SKM-1 treated with dmso at 0.1 percent for 144 hours (cell line): ENCODE measurements at regions not wholly inside any gene's neighbourhood (a gene's known extent, or its start where the extent isn't known, plus 50 kb on each side); places are given as distances from the start of the nearest gene placed in this dataset.

Source experiments
- DNase-seq: peaks from one replicate; lab custom pipeline; 2025; ENCODE audit not compliant: unreplicated experiment; lab: John Stamatoyannopoulos, UW

DNA sequence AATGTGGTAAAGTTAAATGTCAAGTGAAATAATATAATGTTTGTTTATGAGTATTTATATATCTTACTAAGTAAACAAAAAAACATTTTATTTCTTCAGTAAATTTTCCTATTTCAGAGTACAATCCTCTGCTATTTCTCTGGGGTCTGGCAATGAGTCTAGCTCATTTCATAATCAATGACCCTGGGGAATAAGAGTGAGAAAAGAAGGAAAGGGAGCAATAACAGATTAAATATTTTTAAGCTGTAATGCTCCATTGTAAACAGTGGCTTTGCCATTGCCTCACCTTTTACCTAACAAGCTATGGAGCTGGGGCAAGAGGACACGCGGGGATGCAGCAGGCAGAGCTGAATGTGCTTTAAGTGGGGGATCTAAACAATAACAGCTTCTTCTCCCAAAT is 1071.9 kb downstream of the FLRT2 start:
- DNase-seq: no peak

DNA sequence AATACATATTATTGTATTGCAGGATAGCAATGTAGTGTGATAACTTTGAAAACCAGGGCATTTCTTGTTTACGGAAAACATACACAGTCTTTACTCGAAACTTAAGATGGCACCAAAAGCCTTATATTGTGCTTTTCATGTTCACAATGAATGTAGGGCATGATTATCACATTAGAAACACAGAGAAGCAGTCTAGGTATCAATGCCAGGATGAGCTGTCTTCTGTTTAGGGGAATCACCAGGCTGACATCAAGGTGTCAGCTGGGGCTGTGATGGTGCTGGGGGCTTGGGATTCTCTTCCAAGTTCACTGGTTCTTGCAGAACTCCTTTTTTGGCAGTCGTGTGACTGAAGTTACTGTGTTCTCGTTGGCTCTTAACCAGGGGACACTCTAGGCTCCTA is 1067.3 kb downstream of the FLRT2 start:
- DNase-seq: no peak

DNA sequence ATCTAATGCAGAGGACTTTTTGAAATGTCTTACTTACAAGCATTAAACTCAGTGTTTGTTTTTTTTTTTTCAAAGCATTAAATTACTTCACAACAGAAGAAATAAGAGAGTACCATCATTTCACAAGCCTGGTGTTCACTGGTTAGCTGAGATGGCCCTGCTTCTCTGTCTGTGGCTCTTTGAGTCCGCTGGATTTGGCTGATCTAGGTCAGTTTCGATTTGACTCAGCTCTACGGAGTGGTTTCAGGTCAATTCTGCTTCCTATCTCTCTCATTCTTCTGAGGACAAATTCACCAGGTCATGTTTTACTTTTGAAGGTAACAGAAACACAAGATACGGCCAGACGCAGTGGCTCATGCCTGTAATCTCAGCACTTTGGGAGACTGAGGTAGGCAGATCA is 1066.1 kb downstream of the FLRT2 start:
- no peak for DNase-seq

DNA sequence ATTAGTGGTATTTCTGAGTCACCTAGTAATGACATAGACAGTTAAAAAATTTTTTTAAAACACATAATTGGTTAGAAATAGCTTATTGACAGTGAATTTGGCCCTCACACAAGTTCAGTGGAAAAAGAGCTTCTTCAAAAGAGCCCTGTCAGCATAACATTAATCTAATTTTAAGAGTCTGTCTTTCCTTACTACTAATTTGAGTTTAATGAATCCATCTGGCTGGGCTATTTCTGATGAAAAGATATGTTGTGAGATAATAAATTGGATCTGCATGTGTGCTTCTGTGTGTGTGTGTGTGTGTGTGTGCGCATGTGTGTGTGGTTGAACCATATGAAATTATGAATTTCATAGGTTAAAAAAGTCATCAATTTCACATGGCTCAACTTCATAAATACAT is 1045.2 kb downstream of the FLRT2 start:
- DNase-seq: no peak

DNA sequence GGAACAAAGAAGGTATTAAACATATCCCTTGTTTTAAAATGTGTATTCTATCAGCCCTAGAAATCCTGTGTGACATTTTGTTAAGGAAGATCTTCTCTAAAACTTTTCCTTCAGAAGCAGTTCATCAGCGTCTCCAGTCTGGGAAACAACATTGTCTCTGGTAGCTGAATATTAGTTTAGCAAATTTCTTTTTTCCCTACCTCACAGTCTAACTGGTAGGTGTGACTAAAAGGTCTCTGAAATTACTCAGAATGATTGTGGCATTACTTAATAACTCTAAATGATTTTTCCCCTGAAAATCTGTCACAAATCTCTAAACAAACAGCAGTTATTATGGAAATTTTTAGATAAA is 1044.8 kb downstream of the FLRT2 start:
- DNase-seq: no peak

DNA sequence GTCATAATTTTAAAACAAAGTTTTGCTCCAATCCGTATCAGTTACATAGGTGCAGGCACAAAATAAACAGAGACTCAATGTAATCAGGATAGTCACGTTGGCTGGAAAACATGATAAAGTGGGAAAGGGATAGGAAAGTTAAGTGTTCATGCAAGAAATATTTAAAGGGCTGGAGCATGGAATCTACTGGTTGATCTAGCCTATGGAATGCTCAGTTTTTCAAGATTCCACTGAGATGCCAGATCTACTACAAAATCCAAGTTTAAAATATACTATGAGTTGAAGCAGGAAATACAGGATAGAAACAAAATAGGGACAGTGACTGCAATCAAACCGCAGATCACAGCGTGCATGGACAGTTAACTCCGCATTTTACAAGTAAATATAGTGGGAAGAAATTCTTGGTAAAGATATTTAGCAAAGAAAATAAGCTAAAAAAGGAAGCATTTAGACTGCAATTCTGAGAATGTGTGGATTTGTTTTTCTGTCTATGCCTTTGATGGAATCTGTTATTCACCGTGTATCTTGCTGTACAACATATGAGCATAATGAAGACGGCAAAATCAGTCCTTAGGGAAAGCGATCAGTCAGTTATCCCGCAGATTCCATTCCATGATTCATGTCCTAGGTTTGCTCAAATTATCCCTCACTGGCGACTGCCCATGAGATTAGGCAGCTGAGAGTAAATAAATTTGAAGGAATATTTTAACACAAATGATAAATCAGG is 1044.3 kb downstream of the FLRT2 start:
- DNase-seq: no peak

DNA sequence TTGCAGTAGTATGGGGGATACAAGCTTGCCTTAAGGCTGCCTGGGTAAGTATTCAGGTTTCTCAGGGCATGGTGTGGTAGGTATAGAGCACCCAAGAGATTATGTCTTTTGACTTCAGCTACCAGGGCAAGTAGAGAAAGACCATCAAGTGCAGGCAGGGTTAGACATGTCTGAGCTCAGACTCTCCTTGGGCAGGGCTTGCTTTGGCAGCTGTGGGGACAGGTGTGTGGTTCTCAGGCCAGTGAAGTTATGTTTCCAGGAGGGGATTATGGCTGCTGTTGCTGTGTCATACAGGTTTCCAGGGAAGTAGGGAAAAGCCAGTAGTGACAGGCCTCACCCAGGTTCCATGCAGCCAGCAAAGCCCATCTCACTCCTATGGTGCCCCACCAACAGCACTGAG is 1040.4 kb downstream of the FLRT2 start:
- no peak for DNase-seq

DNA sequence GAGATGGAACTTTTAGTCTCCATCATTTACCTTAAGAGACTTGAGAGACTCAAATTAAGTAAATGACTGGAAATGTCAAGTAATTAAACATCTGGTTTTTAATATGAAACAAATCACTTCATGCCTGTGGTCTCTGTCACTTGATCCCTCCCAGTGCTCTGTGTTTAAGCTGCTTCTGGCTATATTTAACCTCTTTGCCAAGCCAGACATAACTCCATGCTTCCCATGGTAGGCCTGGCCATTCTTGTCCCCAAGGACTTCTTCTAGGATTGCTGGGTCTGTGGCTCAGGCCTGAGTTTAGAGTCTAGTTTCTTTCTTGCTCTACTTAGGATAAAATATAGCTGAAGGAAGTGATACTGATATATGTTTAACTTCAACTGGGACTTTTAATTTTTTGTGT is 1013.6 kb downstream of the FLRT2 start:
- DNase-seq: no peak

DNA sequence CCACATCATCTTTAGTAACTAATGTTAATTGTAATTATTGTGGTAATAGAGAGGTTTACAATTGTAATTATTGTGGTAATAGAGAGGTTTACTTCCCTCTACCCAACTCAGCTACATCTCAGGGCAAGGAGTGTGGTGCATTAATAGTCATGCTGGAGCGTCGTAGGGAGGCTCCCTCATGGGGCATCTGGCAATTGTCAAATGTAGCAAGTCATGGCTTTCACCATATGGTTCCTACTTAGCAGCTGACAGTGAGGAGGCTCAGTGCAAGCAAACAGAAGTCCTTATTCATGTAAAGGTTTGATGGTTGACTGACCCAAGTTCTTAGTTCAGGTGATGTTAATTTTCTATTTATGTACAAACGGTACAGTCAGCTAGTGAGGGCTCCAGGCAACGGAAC is 1012.0 kb downstream of the FLRT2 start:
- no peak for DNase-seq

DNA sequence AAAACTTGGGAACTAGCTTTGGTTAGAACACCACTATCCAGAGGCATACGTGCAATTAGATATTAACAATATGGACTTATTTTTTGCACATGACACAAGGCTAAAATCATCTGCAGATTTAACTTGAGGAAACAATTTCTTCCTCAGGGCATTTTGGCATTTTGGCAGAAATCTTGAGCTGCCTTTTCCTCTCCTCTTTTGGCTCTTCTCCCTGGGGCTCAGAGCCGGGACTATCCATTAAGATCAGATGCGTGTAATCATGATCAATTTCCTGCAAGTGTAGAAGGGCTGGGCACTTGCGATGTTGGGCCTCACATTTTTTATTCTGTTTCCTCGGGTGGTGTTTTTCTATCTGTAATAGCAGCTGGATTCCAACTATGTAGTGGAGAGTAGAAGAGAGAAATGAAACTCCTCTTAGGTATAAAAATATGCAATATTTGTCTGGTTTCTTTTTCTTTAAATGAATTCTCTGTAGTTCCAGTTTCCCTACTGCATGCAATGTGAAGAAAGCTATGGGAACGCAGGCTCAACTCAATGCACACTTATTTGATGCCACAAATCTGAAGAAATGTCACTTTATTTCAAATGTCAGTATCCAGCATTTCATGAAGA is 1010.8 kb downstream of the FLRT2 start:
- no peak for DNase-seq

DNA sequence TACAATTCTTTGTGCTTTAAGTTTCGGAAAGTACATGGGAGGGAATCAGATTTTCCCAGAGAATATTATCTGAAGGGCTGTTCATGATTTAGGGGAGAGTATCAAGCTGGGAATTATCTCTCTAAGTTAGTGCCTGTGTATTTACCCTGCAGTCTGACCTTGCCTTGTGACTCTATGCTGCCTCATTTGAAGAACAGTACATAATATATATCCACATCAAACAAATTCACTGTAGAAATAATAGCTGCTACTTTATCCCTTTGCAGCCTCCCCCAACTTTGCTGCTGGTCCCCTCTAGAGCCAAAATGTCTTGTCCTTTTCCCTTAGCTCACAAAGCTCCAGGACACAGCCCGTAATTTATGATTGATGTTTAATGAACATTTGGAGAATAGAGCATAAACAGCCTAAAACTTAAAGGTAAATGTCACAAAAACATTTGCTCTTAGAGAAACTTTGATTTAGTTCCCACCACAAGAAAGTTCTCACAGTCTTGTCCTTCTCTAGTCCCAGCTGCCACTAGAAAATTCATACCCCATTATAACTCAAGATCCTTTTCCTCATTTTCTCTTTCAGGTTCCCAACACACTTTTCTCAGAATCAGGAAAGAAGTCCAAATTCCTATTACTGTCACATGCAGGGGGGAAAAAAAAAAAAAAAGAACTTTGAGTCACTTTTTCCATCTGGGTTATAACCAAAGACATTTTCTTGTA is 1009.6 kb downstream of the FLRT2 start:
- no peak for DNase-seq

DNA sequence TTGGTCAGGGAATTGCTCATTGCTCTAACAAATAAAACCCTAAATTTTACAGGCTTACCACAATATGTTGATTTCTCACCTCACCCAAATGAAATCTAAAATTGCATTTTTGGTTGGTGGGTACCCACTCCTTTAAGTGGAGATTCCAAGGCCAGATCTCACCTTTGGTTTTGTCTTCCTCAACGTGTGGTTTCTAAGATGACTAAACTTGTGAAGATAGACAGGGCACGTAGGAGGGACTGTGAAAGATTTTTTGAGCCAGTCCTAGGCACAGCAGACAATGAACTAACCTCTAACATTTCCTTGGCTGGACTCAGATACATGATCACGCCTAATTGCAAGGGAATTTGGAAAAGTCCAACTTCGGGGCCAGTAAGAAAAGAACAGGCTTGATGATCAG is 1003.9 kb downstream of the FLRT2 start:
- no peak for DNase-seq

DNA sequence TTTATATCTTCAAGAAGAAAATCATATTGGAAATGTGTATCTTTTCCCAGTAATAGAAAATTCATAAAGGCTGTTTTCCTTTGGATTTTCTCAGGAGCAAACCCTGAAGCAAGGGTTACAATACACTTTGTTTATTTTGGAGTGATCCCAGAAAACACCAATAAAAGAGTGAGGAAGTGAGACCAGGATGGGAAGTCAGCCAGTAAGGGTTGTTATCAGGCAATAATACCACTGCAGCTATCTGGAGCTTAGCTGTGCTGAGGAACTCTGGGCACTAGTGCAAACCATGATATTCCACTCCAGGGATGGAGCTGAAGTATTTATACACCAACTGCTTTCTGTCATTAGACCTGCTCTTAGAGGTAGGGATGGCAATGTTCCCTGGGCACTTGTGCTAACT is 1002.3 kb downstream of the FLRT2 start:
- no peak for DNase-seq

DNA sequence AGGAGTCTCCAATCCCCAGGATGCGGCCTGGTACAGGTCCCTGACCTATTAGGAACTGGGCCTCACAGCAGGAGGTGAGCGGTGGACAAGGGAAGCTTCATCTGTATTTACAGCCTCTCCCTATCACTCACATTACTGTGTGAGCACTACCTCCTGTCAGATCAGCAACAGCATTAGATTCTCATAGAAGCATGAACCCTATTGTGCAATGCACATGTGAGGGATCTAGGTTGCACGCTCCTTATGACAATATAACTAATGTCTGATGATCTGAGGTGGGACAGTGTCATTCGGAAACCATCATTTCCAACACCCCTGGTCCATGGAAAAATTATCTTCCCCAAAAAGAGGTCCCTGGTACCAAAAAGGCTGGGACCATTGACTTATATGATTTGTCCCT is 1000.5 kb downstream of the FLRT2 start:
- DNase-seq: no peak

DNA sequence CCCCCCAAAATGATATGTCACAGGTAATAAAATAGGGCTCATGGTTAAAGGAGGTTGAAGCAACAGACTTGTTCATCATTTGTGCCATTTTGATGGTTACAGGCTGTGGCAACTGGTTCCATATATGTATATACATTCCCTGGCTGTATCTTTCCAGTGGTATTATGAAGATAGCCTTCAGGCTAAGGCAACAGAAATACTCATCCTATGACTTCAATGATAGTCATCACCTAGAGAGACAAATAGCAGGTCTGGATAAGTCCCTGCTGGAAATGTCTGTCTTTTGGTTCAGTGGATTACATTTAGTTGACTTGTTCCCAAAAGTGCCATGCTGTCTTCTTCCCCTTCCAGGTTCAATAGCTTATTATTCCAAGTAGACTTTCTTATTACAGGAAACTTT is 997.4 kb downstream of the FLRT2 start:
- no peak for DNase-seq

DNA sequence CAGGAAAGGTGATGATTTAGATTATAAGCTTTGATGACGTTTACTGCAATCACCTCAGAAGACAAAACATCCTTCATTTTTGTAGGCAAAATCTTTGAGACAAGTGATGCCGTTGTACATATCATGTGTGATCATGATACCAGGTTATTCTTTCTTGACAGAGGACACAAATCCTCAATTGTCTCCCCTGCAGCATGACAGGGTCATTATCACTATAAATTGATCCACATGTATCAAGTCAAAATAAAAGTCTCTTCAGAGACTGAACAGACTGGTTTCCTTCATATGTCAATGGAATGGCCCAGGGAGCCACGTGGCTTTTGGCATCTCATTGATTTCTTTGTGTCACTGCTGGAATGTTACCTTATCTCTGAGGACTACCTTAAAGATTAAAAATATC is 995.7 kb downstream of the FLRT2 start:
- no peak for DNase-seq

DNA sequence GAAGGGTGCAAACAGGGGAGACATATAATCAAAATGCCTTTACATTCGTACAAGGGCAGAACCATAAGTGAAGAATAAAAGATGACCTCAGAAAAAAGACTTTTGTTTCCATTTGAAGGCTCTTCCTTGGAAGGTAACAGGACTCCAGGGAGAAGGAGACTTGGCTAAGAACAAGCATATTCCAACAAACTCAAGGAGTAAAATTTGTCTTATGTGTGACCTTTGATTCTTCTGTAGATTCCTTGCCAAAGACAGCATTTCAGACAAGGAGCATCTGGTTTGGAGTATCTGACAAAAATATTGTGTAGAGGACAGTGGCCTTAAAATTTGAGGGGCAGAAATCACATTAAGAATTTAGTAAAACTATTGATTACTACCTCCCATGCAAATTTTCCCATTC is 991.9 kb downstream of the FLRT2 start:
- DNase-seq: no peak

DNA sequence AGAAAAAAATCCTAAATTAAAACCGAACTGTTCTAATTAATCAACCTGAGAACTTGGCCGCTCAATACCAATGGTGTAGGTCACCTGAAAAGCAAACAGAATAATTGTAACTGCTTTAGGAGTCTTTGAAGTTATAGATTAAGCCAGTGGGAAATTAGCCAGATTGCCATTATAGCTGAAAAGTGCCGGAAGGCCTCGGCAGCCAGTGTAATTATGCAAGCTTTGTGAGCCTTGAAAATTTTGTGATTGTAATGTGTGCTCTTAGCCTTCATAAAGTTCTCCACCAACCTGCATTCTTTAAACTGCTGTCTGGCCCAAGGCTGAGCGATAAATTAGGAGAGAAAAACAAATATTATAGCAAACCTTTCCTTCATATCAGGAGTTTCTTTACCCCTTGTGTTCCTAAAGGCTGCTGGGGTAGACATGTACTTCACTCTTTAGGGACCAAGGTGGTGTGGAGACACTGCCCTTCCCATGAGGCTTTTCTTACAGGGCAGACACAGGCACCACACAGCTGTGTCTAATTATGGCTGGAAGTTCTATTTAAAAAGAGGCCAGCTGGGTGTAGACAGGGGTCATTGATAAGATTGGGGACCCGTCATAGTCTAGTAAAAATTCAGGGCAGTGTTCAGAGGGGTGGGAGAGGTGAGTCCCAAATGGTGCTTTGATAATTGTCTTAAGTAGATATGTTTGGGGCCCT is 991.2 kb downstream of the FLRT2 start:
- no peak for DNase-seq

DNA sequence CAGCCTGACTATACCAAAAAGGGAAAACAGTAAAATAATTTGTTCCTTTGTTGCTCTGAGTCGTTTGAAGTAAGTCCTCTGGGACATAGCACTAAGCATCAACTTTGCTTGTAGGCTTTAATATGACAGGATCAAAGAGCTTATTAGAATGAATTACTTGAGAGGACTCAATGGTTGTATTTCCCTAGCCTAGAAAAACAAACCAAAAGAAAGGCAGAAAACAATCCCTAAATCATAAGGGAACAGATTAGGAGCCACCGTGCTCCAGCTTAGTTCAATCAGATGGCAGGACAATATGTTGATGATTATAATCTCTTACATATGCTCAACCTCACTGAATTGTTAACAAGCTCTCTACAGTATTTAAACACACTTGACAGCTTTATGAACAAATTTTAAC is 988.4 kb downstream of the FLRT2 start:
- DNase-seq: no peak

DNA sequence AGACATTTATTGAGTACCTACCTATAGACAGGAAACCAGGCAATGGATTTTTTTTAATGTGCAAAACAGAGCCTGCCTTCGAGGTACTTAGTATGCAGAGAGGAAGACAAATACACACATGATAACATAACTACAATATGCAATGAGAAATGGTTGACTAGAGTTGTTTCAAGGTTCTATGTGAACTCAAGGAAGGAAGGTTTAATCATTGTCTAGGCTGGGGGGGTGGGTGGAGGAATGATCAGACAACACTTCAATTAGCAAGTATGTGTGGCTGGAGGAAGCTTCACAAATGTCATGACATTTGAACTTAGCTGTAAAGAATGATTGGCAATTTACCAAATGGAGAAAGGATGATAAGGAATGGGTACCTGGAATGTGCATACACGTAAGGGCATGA is 985.3 kb downstream of the FLRT2 start:
- no peak for DNase-seq

DNA sequence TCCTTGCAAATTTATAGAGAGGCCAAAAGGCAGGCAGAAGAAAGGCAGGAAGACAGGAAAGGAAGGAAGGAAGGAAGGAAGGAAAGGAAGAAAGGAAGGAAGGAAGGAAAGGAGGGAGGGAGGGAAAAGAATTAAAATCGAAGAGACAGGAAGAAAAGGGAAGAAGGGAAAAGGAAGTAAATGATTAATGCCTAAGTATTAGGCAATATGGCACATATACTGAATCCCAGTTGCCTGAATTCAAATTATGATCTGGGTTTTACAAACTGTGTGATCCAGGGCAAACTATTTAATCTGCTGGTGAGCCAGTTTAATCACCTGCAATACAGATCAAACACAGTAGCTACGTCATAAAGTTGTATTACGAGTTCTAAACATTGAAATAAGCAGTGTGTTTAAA is 983.6 kb downstream of the FLRT2 start:
- no peak for DNase-seq

DNA sequence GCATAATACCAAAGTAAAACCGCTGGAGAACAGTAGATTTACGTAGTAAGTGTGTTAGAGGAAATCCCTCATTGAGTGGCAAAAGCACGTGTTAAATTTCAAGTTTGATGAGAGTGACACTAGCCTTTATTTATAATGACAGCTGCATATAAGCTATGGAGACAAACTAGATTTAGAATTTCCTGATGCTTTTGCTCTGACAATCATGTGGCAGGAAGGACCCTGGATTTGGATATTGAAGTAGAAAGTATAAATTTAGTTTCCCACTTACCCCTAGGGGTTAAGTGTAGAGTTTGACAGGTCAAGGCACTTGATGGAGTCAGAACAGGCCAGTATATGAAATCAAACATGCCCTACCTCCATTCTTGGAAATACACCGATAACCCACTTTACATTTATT is 983.1 kb downstream of the FLRT2 start:
- DNase-seq: no peak
